ENCODE measurements at regions not wholly inside any gene's neighbourhood (a gene's known extent, or its start where the extent isn't known, plus 50 kb on each side); places are given as distances from the start of the nearest gene placed in this dataset.

- ATAC-seq: no peak
These were observed 1454.1 kb downstream of the GATA3 start for GRCh38 chr10:9508606-9509005.

DNA sequence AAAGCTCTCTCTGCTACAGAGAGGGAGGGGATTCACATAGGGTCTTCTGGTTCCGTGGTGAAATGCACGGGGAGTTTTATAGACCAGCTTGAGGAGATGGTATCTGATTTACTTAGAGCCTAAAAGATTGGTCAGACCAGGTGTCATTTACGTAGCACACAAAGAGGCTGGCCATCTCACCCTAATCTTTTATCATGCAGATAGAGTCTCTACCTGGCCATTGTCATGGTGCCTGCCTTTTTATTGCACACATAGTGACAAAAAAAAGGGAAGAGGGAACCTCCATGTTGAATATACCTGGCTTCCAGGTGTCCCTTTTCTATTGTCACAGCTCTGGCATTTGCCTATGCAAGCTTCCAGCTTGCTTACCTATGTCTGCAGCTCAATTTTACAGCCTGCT, 1456.1 kb downstream of the GATA3 start:
- Histone ChIP-seq H3K9me3 (no peaks in the 10 kb centered on the region), H3K4me1 (no peaks in the 10 kb centered on the region), H3K27ac (no peak overlapping the region), H3K4me2 (no peak overlapping the region), H3K4me3 (no peak overlapping the region)
- ChIA-PET POLR2A (no interaction called here), CTCF (interaction anchor here (0.6 kb wide), 1 partner anchor 1470 kb away, joined by 4 read pairs; no protein-coding TSS in a partner anchor)
- no peak for TF ChIP-seq CHD4 (IDR thresholded peaks at IDR 0.05; ENCODE audit: borderline replicate concordance)
- no peak for TF ChIP-seq CBX8 (IDR thresholded peaks at IDR 0.05)
- TF ChIP-seq FOSB (CRISPR knock-in tag; IDR thresholded peaks at IDR 0.05): no peak
- no peak for TF ChIP-seq ZFP36 (IDR thresholded peaks at IDR 0.05; ENCODE audit: borderline replicate concordance, partially characterized antibody)
- no peak for TF ChIP-seq RNF2 (IDR thresholded peaks at IDR 0.05; ENCODE audit: borderline replicate concordance, low read depth)
- no peak for TF ChIP-seq ESRRA (IDR thresholded peaks at IDR 0.05; ENCODE audit: borderline replicate concordance, low read length)
- TF ChIP-seq KDM1A (IDR thresholded peaks at IDR 0.05; ENCODE audit: low read depth): no peak
- no peak for TF ChIP-seq CEBPB (IDR thresholded peaks at IDR 0.05)
- no peak for TF ChIP-seq POLR2A (IDR thresholded peaks at IDR 0.05; ENCODE audit: low read length)
- TF ChIP-seq TP53 (CRISPR knock-in tag; IDR thresholded peaks at IDR 0.05): no peak
- TF ChIP-seq MAZ (IDR thresholded peaks at IDR 0.05; ENCODE audit: borderline replicate concordance, low read depth, low read length): no peak
- TF ChIP-seq NR3C1 (IDR thresholded peaks at IDR 0.05): no peak
- FAIRE-seq: no peak
- 2% methylated on average over 3 of the region's 3 CpGs for whole genome bisulfite sequencing (ENCODE audit: missing lambda C conversion rate)
- no peak for ATAC-seq
- no peak for DNase-seq (ENCODE audit: low read depth in 1 of 2, low spot score in 1 of 2)

More at GRCh38 chr10:9508606-9509005, 1454.1 kb downstream of the GATA3 start:
- 1% methylated on average over 2 of the region's 2 CpGs for WGBS (ENCODE audit: missing lambda C conversion rate)
- CTCF ChIA-PET: interaction anchor here (1.3 kb wide), 1 partner anchor 9 kb away, joined by 3 read pairs; no protein-coding TSS in a partner anchor
- Histone ChIP-seq H3K4me3 (no peak overlapping the region), H3K4me2 (no peak overlapping the region), H3K9me3 (no peaks in the 10 kb centered on the region), H3K4me1 (no peaks in the 10 kb centered on the region), H3K27ac (no peak overlapping the region)
- FAIRE-seq: no peak
- no peak for DNase-seq (ENCODE audit: low read depth in 1 of 2, low spot score in 1 of 2)
- no peak for TF ChIP-seq HOXB5 (CRISPR knock-in tag; IDR thresholded peaks at IDR 0.05)
- TF ChIP-seq HEYL (CRISPR knock-in tag; IDR thresholded peaks at IDR 0.05): no peak
- no peak for TF ChIP-seq PHF8 (IDR thresholded peaks at IDR 0.05; ENCODE audit: borderline replicate concordance, low read depth)
- TF ChIP-seq TFCP2L1 (CRISPR knock-in tag; IDR thresholded peaks at IDR 0.05): no peak
- TF ChIP-seq, protein P1, sequence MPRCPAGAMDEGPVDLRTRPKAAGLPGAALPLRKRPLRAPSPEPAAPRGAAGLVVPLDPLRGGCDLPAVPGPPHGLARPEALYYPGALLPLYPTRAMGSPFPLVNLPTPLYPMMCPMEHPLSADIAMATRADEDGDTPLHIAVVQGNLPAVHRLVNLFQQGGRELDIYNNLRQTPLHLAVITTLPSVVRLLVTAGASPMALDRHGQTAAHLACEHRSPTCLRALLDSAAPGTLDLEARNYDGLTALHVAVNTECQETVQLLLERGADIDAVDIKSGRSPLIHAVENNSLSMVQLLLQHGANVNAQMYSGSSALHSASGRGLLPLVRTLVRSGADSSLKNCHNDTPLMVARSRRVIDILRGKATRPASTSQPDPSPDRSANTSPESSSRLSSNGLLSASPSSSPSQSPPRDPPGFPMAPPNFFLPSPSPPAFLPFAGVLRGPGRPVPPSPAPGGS (IDR thresholded peaks at IDR 0.05): no peak
- TF ChIP-seq EP300 (IDR thresholded peaks at IDR 0.05): no peak
- TF ChIP-seq ZSCAN20 (CRISPR knock-in tag; IDR thresholded peaks at IDR 0.05): no peak
- TF ChIP-seq HDAC2 (IDR thresholded peaks at IDR 0.05): no peak
- TF ChIP-seq, protein P2, sequence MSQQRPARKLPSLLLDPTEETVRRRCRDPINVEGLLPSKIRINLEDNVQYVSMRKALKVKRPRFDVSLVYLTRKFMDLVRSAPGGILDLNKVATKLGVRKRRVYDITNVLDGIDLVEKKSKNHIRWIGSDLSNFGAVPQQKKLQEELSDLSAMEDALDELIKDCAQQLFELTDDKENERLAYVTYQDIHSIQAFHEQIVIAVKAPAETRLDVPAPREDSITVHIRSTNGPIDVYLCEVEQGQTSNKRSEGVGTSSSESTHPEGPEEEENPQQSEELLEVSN (IDR thresholded peaks at IDR 0.05; ENCODE audit: borderline replicate concordance, low read depth): no peak
- POLR2A ChIA-PET: no interaction called here

DNA sequence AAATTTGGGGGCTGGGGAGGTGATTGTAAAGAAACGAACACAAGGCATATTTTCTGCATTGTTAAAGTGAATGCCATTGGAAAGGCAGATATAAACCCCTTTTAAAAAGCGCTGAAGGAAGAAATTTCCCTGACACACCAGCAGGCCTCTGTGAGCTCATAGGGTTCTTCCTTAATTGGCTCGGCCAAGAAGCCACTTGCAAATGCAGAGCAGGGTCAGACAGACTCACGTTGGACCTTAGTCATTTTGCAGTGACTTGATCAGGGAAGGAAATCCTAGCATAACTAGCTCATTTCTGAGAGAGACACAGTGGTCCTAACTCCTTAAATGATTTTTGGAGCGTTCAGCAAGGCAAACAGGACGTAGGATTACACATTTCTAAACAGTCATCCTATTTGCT, 1461.4 kb downstream of the GATA3 start:
- WGBS (ENCODE audit: missing lambda C conversion rate): 14% methylated on average over 6 of the region's 6 CpGs

More for the DNA sequence above, 1461.4 kb downstream of the GATA3 start:
- Histone ChIP-seq H3K9me3 (no peaks in the 10 kb centered on the region), H3K4me1 (no peaks in the 10 kb centered on the region), H3K4me3 (no peak overlapping the region), H3K4me2 (no peak overlapping the region), H3K27ac (no peak overlapping the region)
- ChIA-PET CTCF (no interaction called here), POLR2A (no interaction called here)
- DNase-seq (ENCODE audit: low read depth in 1 of 2, low spot score in 1 of 2): no peak
- no peak for ATAC-seq
- no peak for FAIRE-seq
- TF ChIP-seq EP300 (IDR thresholded peaks at IDR 0.05) (no peak), JUN (IDR thresholded peaks at IDR 0.05) (no peak), CEBPB (IDR thresholded peaks at IDR 0.05) (no peak), RCOR1 (IDR thresholded peaks at IDR 0.05; ENCODE audit: low read depth, low read length) (no peak), PBX3 (IDR thresholded peaks at IDR 0.05) (no peak), SMC3 (IDR thresholded peaks at IDR 0.05) (no peak), SREBF2 (IDR thresholded peaks at IDR 0.05) (no peak), EHMT2 (IDR thresholded peaks at IDR 0.05; ENCODE audit: low read depth) (no peak)
- TF ChIP-seq, protein P2 (IDR thresholded peaks at IDR 0.05; ENCODE audit: borderline replicate concordance, low read depth): no peak
